GM23338 (cell line): ENCODE measurements at regions not wholly inside any gene's neighbourhood (a gene's known extent, or its start where the extent isn't known, plus 50 kb on each side); places are given as distances from the start of the nearest gene placed in this dataset.

Experiments used
- CTCF ChIP-seq, 2 experiments: fragments of 200-600 bp in 1 of 2; sonication (generic) in 1 of 2; conservative IDR thresholded peaks; 2 replicates each; pipeline versions ENCODE4 v1.5.1 to v1.6.1; 2016 to 2017; ENCODE audit warnings: antibody characterized with exemption in 2 of 2, low read depth in 2 of 2, mild to moderate bottlenecking in 2 of 2, moderate library complexity in 1 of 2
- EZH2 ChIP-seq: fragments of 200-600 bp; sonication (generic); IDR thresholded peaks from one replicate; pipeline ENCODE4 v1.8.0; 2017; ENCODE audit warnings: antibody characterized with exemption, mild to moderate bottlenecking, low read depth; ENCODE audit not compliant: unreplicated experiment
- EZH2phosphoT487 ChIP-seq: fragments of 200-600 bp; sonication (generic); IDR thresholded peaks from one replicate; pipeline ENCODE4 v1.8.1; 2018; ENCODE audit warnings: antibody characterized with exemption; ENCODE audit not compliant: unreplicated experiment
- NANOG ChIP-seq: IDR thresholded peaks from 2 replicates; pipeline ENCODE4 v1.6.1; 2016; ENCODE audit warnings: antibody characterized with exemption, borderline replicate concordance
- POLR2AphosphoS5 ChIP-seq: IDR thresholded peaks from 2 replicates; pipeline ENCODE4 v1.6.1; 2016; ENCODE audit warnings: antibody characterized with exemption, low read depth
- REST ChIP-seq: IDR thresholded peaks from one replicate; pipeline ENCODE4 v1.6.1; 2018; ENCODE audit warnings: antibody characterized with exemption; ENCODE audit not compliant: unreplicated experiment
- ZNF462 ChIP-seq: fragments of 250-450 bp; sonication (Bioruptor Pico); IDR thresholded peaks from 2 replicates; pipeline ENCODE4 v1.5.0; 2020; ENCODE audit warnings: mild to moderate bottlenecking, moderate library complexity

- TF ChIP-seq CTCF (conservative IDR thresholded peaks at IDR 0.05; ENCODE audit: low read depth in 2 of 2): no peak
- TF ChIP-seq POLR2AphosphoS5: no peak
- no peak for TF ChIP-seq EZH2
- TF ChIP-seq NANOG: no peak
- TF ChIP-seq EZH2phosphoT487: no peak
- TF ChIP-seq REST: no peak
- no peak for TF ChIP-seq ZNF462 (CRISPR knock-in tag)
Observed at GRCh38 chr2:58527647-58528046, 286.5 kb upstream of the FANCL start.
